GM10266 (cell line): ENCODE measurements at regions not wholly inside any gene's neighbourhood (a gene's known extent, or its start where the extent isn't known, plus 50 kb on each side); places are given as distances from the start of the nearest gene placed in this dataset.

Experiments
- DNase-seq: peaks from one replicate; pipeline ENCODE4 v3.0.0; 2012; ENCODE audit errors: extremely low spot score
- TF ChIP-seq, protein P1 (sequence below): IDR thresholded peaks from 2 replicates; pipeline ENCODE4 v1.5.1; 2012; ENCODE audit warnings: mild to moderate bottlenecking, low read depth; ENCODE audit not compliant: control insufficient read depth, insufficient read depth; ENCODE audit errors: missing control alignments

- TF ChIP-seq, protein P1, sequence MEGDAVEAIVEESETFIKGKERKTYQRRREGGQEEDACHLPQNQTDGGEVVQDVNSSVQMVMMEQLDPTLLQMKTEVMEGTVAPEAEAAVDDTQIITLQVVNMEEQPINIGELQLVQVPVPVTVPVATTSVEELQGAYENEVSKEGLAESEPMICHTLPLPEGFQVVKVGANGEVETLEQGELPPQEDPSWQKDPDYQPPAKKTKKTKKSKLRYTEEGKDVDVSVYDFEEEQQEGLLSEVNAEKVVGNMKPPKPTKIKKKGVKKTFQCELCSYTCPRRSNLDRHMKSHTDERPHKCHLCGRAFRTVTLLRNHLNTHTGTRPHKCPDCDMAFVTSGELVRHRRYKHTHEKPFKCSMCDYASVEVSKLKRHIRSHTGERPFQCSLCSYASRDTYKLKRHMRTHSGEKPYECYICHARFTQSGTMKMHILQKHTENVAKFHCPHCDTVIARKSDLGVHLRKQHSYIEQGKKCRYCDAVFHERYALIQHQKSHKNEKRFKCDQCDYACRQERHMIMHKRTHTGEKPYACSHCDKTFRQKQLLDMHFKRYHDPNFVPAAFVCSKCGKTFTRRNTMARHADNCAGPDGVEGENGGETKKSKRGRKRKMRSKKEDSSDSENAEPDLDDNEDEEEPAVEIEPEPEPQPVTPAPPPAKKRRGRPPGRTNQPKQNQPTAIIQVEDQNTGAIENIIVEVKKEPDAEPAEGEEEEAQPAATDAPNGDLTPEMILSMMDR = no peak
- DNase-seq = no peak
Measured at GRCh38 chr4:122540838-122541237, 80.0 kb downstream of the IL21 start.

GRCh38 chr4:122539861-122540465 is 80.9 kb downstream of the IL21 start:
- DNase-seq = no peak
- TF ChIP-seq, protein P1 = no peak

- no peak for DNase-seq
- TF ChIP-seq, protein P1 = no peak
Measured at GRCh38 chr4:122537388-122538135, 81.0 kb upstream of the IL2 start.

DNA sequence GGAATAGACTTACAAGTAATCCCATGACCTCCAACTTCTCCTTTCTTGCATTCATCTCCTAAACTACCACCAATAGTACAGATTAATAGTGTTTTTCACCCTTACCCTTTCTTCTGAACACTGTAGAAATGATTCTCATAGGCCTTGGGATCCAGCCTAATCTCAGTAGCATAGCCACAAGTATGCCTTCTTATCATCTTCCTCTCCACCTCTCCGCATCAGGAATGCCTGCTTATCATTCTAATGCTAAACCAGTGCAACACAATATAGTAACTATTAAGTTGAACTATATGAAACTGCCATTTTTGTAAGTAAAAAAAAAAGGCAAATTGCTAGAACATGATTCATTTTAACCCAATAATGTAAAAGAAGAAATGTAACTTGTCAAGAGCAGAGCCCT is 79.5 kb upstream of the IL2 start:
- TF ChIP-seq, protein P1 = no peak
- no peak for DNase-seq

GRCh38 chr4:122534776-122535175 is 78.3 kb upstream of the IL2 start:
- TF ChIP-seq, protein P1 = no peak
- DNase-seq = no peak

DNA sequence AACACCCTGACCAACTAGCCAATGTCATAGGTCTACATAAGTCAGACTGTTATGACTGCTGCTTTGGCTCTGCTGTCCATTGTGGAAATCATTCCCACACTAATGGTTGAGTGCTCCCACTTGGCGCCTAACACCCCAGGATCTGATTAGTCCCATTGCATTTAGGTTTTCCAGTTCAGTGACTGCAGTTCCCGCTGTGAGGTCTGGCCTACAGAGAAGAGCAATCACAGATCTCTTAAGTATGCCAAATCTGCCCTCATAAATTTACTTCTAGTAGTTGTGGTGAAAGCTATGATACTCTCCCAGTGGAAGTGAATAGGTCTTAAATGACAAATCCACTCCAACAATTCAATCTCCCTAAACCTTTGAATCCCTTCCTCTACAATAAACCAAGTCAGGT is 77.3 kb upstream of the IL2 start:
- no peak for DNase-seq
- TF ChIP-seq, protein P1 = no peak

DNA sequence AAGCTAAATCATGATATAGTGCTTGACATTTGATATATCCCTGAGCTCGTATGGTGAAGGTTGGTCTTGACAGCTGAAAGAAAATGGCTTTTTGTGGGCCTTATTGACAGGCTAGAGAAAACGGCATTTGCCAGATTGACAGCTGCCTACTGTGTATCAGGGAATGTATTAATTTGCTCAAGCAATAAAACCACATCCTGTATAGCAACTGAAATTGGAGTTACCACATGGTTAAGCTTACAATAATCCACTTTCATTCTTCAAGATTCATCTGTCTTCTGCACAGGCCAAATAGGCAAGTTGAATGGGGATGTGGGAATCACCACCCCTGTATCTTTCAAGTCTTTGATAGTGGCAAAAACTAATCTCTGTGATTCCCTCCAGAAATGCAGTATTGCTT is 76.2 kb upstream of the IL2 start:
- no peak for DNase-seq
- TF ChIP-seq, protein P1 = no peak
